ENCODE measurements at regions not wholly inside any gene's neighbourhood (a gene's known extent, or its start where the extent isn't known, plus 50 kb on each side); places are given as distances from the start of the nearest gene placed in this dataset.

DNA sequence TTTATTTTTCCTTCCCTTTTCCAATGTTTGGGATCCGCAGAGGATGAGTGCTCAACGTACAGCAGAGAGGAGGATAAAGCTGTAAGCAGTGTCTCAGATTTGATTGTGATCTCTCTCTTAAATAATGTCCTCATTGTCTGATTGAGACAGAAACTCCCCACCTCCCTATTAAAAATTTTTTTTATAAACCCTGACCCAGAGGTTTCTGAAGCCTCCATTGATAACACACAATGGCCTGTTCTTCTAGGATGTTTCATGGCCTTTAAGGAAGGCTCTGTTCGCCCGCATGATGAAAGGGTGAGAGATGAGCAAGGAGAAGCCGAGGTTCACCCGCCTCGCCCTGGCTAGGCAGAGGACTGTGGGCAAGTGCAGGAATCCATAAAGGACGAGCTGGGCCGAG lies 138.2 kb upstream of the GAS1 start:
- 86% methylated on average over 9 of the region's 9 CpGs for WGBS
- Histone ChIP-seq H3K36me3 (ENCODE audit: control insufficient read depth in 2 of 2, insufficient read depth in 2 of 2, low read length in 1 of 2) (no peaks in the 10 kb centered on the region), H3K9me3 (ENCODE audit: control insufficient read depth in 2 of 2, insufficient read depth in 1 of 2, low read length in 1 of 2) (peaks cover 0 to 4% of the 10 kb centered on the region in 2 donors), H3K27ac (ENCODE audit: low read depth in 1 of 2, low read length in 1 of 2) (no peak overlapping the region), H3K4me1 (ENCODE audit: control insufficient read depth in 2 of 2, insufficient read depth in 2 of 2, low read length in 2 of 2) (no peaks in the 10 kb centered on the region), H3K4me3 (ENCODE audit: low read length in 2 of 2) (no peak overlapping the region), H3K27me3 (ENCODE audit: control insufficient read depth in 2 of 2, insufficient read depth in 1 of 2, low read length in 1 of 2) (no peaks in the 10 kb centered on the region)
- no peak for DNase-seq (ENCODE audit: low read depth in 6 of 9, low spot score in 9 of 9)

- no peak for DNase-seq (ENCODE audit: low read depth in 6 of 9, low spot score in 9 of 9)
- Histone ChIP-seq H3K27ac (ENCODE audit: low read depth in 1 of 2, low read length in 1 of 2) (no peak overlapping the region), H3K4me1 (ENCODE audit: control insufficient read depth in 2 of 2, insufficient read depth in 2 of 2, low read length in 2 of 2) (no peaks in the 10 kb centered on the region)
Observed at GRCh38 chr9:87086221-87086818, 139.0 kb upstream of the GAS1 start.

DNA sequence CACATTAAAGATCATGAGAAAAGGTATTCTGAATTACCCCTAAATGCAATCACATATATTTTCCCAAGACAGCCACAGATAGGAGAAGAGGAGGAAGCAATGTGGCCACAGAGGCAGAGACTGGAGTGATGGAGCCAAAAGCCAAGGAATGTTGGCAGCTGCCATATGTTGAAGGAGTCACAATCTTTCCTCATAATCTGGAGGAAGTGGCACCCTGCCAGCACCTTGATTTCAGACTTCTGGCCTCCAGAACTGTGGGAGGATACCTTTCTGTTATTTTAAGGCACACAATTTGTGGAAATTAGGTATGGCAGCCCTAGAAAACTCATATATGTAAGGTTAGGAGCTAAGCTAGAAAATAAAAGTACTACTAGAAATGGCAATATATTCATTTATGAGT lies 139.9 kb upstream of the GAS1 start:
- Histone ChIP-seq H3K4me3 (ENCODE audit: low read length in 2 of 2) (no peak overlapping the region), H3K36me3 (ENCODE audit: control insufficient read depth in 2 of 2, insufficient read depth in 2 of 2, low read length in 1 of 2) (no peaks in the 10 kb centered on the region), H3K27ac (ENCODE audit: low read depth in 1 of 2, low read length in 1 of 2) (no peak overlapping the region), H3K9me3 (ENCODE audit: control insufficient read depth in 2 of 2, insufficient read depth in 1 of 2, low read length in 1 of 2) (peaks cover 0 to 4% of the 10 kb centered on the region in 2 donors), H3K4me1 (ENCODE audit: control insufficient read depth in 2 of 2, insufficient read depth in 2 of 2, low read length in 2 of 2) (no peaks in the 10 kb centered on the region), H3K27me3 (ENCODE audit: control insufficient read depth in 2 of 2, insufficient read depth in 1 of 2, low read length in 1 of 2) (no peaks in the 10 kb centered on the region)
- no peak for DNase-seq (ENCODE audit: low read depth in 6 of 9, low spot score in 9 of 9)

More at GRCh38 chr9:87086221-87086818, 139.0 kb upstream of the GAS1 start:
- Histone ChIP-seq H3K4me3 (ENCODE audit: low read length in 2 of 2) (no peak overlapping the region), H3K9me3 (ENCODE audit: control insufficient read depth in 2 of 2, insufficient read depth in 1 of 2, low read length in 1 of 2) (peaks cover 0 to 4% of the 10 kb centered on the region in 2 donors), H3K27me3 (ENCODE audit: control insufficient read depth in 2 of 2, insufficient read depth in 1 of 2, low read length in 1 of 2) (no peaks in the 10 kb centered on the region), H3K36me3 (ENCODE audit: control insufficient read depth in 2 of 2, insufficient read depth in 2 of 2, low read length in 1 of 2) (no peaks in the 10 kb centered on the region)
- 95% methylated on average over 8 of the region's 8 CpGs for WGBS

DNA sequence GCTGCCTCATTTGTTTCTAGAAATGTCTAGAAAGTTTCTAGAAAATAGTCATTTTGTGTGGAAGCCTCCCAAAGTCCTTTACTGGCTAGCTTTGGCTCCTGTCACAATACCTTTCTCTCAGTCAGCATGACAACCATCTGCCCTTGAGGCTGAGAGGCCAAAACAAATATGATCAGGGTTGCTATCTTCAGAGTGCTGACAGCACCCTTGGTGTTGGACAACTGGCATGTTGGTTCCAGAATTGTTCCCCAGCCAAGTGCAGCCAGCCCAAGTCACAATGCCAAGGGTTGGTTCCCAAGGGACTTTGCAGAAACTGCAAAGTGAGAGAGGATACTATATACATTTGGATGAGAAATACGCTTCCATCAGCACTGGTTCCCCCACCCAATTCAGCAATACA lies 140.9 kb upstream of the GAS1 start:
- H3K9me3 ChIP-seq (ENCODE audit: control insufficient read depth in 2 of 2, insufficient read depth in 1 of 2, low read length in 1 of 2) = peaks cover 0 to 4% of the 10 kb centered on the region in 2 donors
- no peaks in the 10 kb centered on the region for H3K4me1 ChIP-seq (ENCODE audit: control insufficient read depth in 2 of 2, insufficient read depth in 2 of 2, low read length in 2 of 2)
- no peaks in the 10 kb centered on the region for H3K36me3 ChIP-seq (ENCODE audit: control insufficient read depth in 2 of 2, insufficient read depth in 2 of 2, low read length in 1 of 2)
- no peak overlapping the region for H3K27ac ChIP-seq (ENCODE audit: low read depth in 1 of 2, low read length in 1 of 2)
- no peak overlapping the region for H3K4me3 ChIP-seq (ENCODE audit: low read length in 2 of 2)
- no peak for DNase-seq (ENCODE audit: low read depth in 6 of 9, low spot score in 9 of 9)
- no peaks in the 10 kb centered on the region for H3K27me3 ChIP-seq (ENCODE audit: control insufficient read depth in 2 of 2, insufficient read depth in 1 of 2, low read length in 1 of 2)
- 95% methylated on average over 1 of the region's 1 CpG for WGBS

DNA sequence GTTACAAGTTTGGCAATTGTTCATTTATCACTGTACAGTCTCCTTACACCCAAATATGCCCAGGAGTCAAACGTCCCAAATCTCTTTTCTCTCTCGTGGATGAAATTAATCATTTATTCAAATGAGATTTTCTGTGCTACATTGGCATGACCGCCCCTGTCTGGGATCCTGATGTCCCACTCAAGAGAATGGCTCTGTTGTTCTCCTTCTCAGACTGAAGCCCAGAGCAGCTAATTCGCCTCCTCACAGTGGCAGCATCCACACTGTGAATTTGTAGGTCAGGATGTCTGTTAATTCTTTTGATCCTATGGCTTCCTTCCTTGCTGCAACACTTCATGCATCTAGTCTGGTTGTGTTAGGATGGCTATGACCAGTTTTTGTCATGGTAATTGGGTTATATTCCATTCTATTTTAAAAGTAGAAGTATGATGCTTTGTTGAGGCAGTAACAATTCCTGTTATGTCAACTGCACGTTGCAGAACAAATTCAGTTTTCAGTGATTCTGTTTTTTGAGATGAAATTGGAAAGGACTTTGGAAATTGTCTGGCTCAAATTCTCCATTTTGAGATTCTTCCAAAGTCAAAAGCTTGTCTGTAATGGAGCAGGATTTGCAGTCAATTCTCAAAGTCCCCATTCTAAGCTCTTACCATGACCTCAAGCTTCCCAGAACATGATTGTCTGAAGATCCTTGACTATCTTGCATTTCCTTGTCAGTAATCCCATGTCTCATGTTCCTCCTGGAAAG lies 141.5 kb upstream of the GAS1 start:
- no peak overlapping the region for H3K27ac ChIP-seq (ENCODE audit: low read depth in 1 of 2, low read length in 1 of 2)
- no peak for DNase-seq (ENCODE audit: low read depth in 6 of 9, low spot score in 9 of 9)
- no peaks in the 10 kb centered on the region for H3K36me3 ChIP-seq (ENCODE audit: control insufficient read depth in 2 of 2, insufficient read depth in 2 of 2, low read length in 1 of 2)
- H3K27me3 ChIP-seq (ENCODE audit: control insufficient read depth in 2 of 2, insufficient read depth in 1 of 2, low read length in 1 of 2) = no peaks in the 10 kb centered on the region
- 90% methylated on average over 5 of the region's 5 CpGs for WGBS
- H3K4me3 ChIP-seq (ENCODE audit: low read length in 2 of 2) = no peak overlapping the region
- H3K4me1 ChIP-seq (ENCODE audit: control insufficient read depth in 2 of 2, insufficient read depth in 2 of 2, low read length in 2 of 2) = no peaks in the 10 kb centered on the region
- H3K9me3 ChIP-seq (ENCODE audit: control insufficient read depth in 2 of 2, insufficient read depth in 1 of 2, low read length in 1 of 2) = peaks cover 0 to 4% of the 10 kb centered on the region in 2 donors

DNA sequence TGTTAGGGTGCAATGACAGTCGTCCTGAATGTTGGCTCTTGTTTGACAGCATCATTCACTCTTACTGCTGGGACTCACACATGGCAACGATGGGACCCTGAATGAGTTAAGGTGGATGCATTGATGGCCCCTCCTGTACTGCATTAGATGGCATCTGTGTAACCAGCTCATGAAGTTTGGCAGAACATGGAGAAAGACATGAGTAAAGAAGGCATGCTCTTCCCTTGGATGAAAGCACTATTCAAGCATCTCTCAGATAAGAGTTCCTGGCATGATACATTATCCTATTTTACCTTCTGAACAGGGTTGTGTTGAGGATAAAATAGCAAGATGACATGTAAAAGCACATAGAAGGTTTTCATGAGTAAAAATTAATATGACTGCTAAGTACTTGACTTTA lies 142.2 kb upstream of the GAS1 start:
- H3K27ac ChIP-seq (ENCODE audit: low read depth in 1 of 2, low read length in 1 of 2) = no peak overlapping the region
- H3K4me3 ChIP-seq (ENCODE audit: low read length in 2 of 2) = no peak overlapping the region
- H3K4me1 ChIP-seq (ENCODE audit: control insufficient read depth in 2 of 2, insufficient read depth in 2 of 2, low read length in 2 of 2) = no peaks in the 10 kb centered on the region
- 72% methylated on average over 2 of the region's 2 CpGs for WGBS
- peaks cover 0 to 4% of the 10 kb centered on the region in 2 donors for H3K9me3 ChIP-seq (ENCODE audit: control insufficient read depth in 2 of 2, insufficient read depth in 1 of 2, low read length in 1 of 2)
- no peaks in the 10 kb centered on the region for H3K27me3 ChIP-seq (ENCODE audit: control insufficient read depth in 2 of 2, insufficient read depth in 1 of 2, low read length in 1 of 2)
- H3K36me3 ChIP-seq (ENCODE audit: control insufficient read depth in 2 of 2, insufficient read depth in 2 of 2, low read length in 1 of 2) = no peaks in the 10 kb centered on the region
- DNase-seq (ENCODE audit: low read depth in 6 of 9, low spot score in 9 of 9) = no peak

DNA sequence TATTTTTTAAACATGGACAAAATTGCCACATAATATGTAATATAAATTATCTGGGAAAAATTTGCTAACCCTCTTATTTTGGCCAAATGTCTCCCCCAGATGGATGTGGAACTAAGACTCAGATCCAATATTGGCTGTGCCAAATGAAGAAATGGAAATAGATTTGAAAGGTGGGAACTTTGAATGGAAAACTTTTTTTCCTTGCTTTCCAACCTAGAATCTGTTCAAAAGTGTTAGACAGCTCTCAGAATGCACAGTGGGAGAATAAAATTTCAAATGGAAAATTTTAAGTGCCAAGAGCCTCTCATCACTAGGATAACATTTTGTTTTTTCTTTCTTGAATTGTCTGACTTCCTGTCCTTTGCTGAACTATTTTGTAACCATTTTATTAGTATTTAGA lies 142.6 kb upstream of the GAS1 start:
- Histone ChIP-seq H3K27ac (ENCODE audit: low read depth in 1 of 2, low read length in 1 of 2) (no peak overlapping the region), H3K4me1 (ENCODE audit: control insufficient read depth in 2 of 2, insufficient read depth in 2 of 2, low read length in 2 of 2) (no peaks in the 10 kb centered on the region), H3K9me3 (ENCODE audit: control insufficient read depth in 2 of 2, insufficient read depth in 1 of 2, low read length in 1 of 2) (peaks cover 0 to 4% of the 10 kb centered on the region in 2 donors), H3K36me3 (ENCODE audit: control insufficient read depth in 2 of 2, insufficient read depth in 2 of 2, low read length in 1 of 2) (no peaks in the 10 kb centered on the region), H3K27me3 (ENCODE audit: control insufficient read depth in 2 of 2, insufficient read depth in 1 of 2, low read length in 1 of 2) (no peaks in the 10 kb centered on the region), H3K4me3 (ENCODE audit: low read length in 2 of 2) (no peak overlapping the region)
- DNase-seq (ENCODE audit: low read depth in 6 of 9, low spot score in 9 of 9) = no peak

DNA sequence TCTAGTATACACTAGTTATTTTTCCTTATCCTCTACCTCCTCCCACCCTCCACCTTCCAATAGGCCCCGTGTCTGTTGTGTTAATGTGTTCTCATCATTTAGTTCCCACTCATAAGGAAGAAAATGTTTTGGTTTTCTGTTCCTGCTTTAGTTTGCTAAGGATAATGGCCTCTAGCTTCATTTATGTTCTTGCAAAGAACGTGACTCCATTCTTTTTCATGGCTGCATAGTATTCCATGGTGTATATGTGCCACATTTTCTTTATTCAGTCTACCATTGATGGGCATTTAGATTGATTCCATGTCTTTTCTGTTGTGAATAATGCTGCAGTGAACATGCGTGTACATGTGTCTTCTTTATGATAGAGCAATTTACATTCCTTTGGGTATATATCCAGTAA lies 146.5 kb upstream of the GAS1 start:
- Histone ChIP-seq H3K27ac (ENCODE audit: low read depth in 1 of 2, low read length in 1 of 2) (no peak overlapping the region), H3K9me3 (ENCODE audit: control insufficient read depth in 2 of 2, insufficient read depth in 1 of 2, low read length in 1 of 2) (no peaks in the 10 kb centered on the region), H3K27me3 (ENCODE audit: control insufficient read depth in 2 of 2, insufficient read depth in 1 of 2, low read length in 1 of 2) (no peaks in the 10 kb centered on the region), H3K36me3 (ENCODE audit: control insufficient read depth in 2 of 2, insufficient read depth in 2 of 2, low read length in 1 of 2) (no peaks in the 10 kb centered on the region), H3K4me1 (ENCODE audit: control insufficient read depth in 2 of 2, insufficient read depth in 2 of 2, low read length in 2 of 2) (no peaks in the 10 kb centered on the region), H3K4me3 (ENCODE audit: low read length in 2 of 2) (no peak overlapping the region)
- DNase-seq (ENCODE audit: low read depth in 6 of 9, low spot score in 9 of 9) = no peak
- WGBS = 80% methylated on average over 3 of the region's 3 CpGs

- no peak overlapping the region for H3K4me3 ChIP-seq (ENCODE audit: low read length in 2 of 2)
- no peaks in the 10 kb centered on the region for H3K27me3 ChIP-seq (ENCODE audit: control insufficient read depth in 2 of 2, insufficient read depth in 1 of 2, low read length in 1 of 2)
- H3K36me3 ChIP-seq (ENCODE audit: control insufficient read depth in 2 of 2, insufficient read depth in 2 of 2, low read length in 1 of 2) = no peaks in the 10 kb centered on the region
- no peaks in the 10 kb centered on the region for H3K9me3 ChIP-seq (ENCODE audit: control insufficient read depth in 2 of 2, insufficient read depth in 1 of 2, low read length in 1 of 2)
- 89% methylated on average over 5 of the region's 5 CpGs for WGBS
- H3K27ac ChIP-seq (ENCODE audit: low read depth in 1 of 2, low read length in 1 of 2) = no peak overlapping the region
- no peaks in the 10 kb centered on the region for H3K4me1 ChIP-seq (ENCODE audit: control insufficient read depth in 2 of 2, insufficient read depth in 2 of 2, low read length in 2 of 2)
- DNase-seq (ENCODE audit: low read depth in 6 of 9, low spot score in 9 of 9) = no peak
Observed at GRCh38 chr9:87095951-87096350, 148.6 kb upstream of the GAS1 start.

Measured in thymus (tissue), 11 donors.